Spleen (tissue), 7 donors: ENCODE measurements at regions not wholly inside any gene's neighbourhood (a gene's known extent, or its start where the extent isn't known, plus 50 kb on each side); places are given as distances from the start of the nearest gene placed in this dataset.

Experiments
- POLR2A ChIP-seq, 3 donors: fragments of 450-650 bp; IDR thresholded peaks; one replicate each; pipeline ENCODE4 v1.5.1; 2017; ENCODE audit warnings: antibody characterized with exemption in 3 of 3, mild to moderate bottlenecking in 1 of 3
- POLR2AphosphoS5 ChIP-seq, 3 donors: sonication (generic); formaldehyde crosslinking; IDR thresholded peaks; one replicate each; pipeline ENCODE4 v1.5.1; 2017; ENCODE audit warnings: antibody characterized with exemption in 3 of 3
- TF ChIP-seq, protein P1 (sequence below), 11 experiments: fragments of 200-600 bp in 7 of 11; fragments of 450-650 bp in 4 of 11; sonication (generic) in 4 of 11; IDR thresholded peaks in 8 of 11; conservative IDR thresholded peaks in 3 of 11; 1 replicate in 7 of 11; 2 replicates in 4 of 11; pipeline versions ENCODE4 v1.4.0 to v1.8.0; 2016 to 2021; ENCODE audit warnings: antibody characterized with exemption in 11 of 11, inconsistent platforms in 4 of 11, mild to moderate bottlenecking in 1 of 11
- donor health status: DM: no; HTN: no; CAD: no; lungs with moderate emphysema.
- donor health status: DM: no; HTN: no; CAD: no.
- donor health status: DM: no; HTN: no; CAD: no.

DNA sequence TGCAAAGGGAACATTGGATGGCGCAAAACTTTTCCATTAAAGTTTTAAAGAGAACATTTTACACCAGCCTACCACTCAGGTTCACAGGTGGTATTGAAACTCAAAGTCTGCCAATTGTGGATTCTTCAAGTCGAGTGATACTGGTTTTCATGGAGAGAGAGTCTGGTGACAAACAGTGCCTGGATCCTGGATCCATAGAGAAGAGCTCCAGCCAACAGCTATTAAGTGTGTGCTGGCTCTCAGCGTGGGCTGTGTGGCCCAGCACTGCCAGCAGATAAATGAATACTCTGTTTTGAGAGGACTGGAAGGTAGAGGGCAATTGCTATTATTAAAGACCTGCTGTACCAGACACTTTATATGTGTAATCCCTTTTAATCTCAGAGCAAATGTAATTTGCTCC is 118.9 kb upstream of the SYT6 start:
- TF ChIP-seq, protein P1, sequence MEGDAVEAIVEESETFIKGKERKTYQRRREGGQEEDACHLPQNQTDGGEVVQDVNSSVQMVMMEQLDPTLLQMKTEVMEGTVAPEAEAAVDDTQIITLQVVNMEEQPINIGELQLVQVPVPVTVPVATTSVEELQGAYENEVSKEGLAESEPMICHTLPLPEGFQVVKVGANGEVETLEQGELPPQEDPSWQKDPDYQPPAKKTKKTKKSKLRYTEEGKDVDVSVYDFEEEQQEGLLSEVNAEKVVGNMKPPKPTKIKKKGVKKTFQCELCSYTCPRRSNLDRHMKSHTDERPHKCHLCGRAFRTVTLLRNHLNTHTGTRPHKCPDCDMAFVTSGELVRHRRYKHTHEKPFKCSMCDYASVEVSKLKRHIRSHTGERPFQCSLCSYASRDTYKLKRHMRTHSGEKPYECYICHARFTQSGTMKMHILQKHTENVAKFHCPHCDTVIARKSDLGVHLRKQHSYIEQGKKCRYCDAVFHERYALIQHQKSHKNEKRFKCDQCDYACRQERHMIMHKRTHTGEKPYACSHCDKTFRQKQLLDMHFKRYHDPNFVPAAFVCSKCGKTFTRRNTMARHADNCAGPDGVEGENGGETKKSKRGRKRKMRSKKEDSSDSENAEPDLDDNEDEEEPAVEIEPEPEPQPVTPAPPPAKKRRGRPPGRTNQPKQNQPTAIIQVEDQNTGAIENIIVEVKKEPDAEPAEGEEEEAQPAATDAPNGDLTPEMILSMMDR (IDR thresholded peaks at IDR 0.05 in 8 of 11, conservative IDR thresholded peaks at IDR 0.05 in 3 of 11), result no peak
- no peak for TF ChIP-seq POLR2A (IDR thresholded peaks at IDR 0.05)
- no peak for TF ChIP-seq POLR2AphosphoS5 (IDR thresholded peaks at IDR 0.05)
